Neural cell (in vitro differentiated cells): ENCODE measurements at regions not wholly inside any gene's neighbourhood (a gene's known extent, or its start where the extent isn't known, plus 50 kb on each side); places are given as distances from the start of the nearest gene placed in this dataset.

Source experiments
- H2AFZ ChIP-seq: fragments of 200-600, 300-800 bp; sonication (generic), shearing (Covaris generic); 2 replicates; pipeline ENCODE4 v1.6.0; 2014; ENCODE audit warnings: low read depth, mild to moderate bottlenecking, antibody characterized with exemption, low read length, moderate library complexity
- H3F3A ChIP-seq: fragments of 200-600 bp; shearing (Covaris generic); 2 replicates; pipeline ENCODE4 v1.6.1; 2016; ENCODE audit warnings: mild to moderate bottlenecking, moderate library complexity, mixed read lengths, antibody characterized with exemption, low read length; ENCODE audit not compliant: insufficient read depth, poor library complexity, severe bottlenecking
- H3K27ac ChIP-seq: fragments of 200-600, 300-800 bp; sonication (generic), shearing (Covaris generic); 2 replicates; pipeline ENCODE4 v1.5.1; 2014; ENCODE audit warnings: mild to moderate bottlenecking, low read length, moderate library complexity
- H3K27me3 ChIP-seq: fragments of 300-800, 200-600 bp; sonication (generic), shearing (Covaris generic); 2 replicates; pipeline ENCODE4 v1.6.0; 2014; ENCODE audit warnings: mild to moderate bottlenecking, low read depth, low read length, moderate library complexity; ENCODE audit not compliant: insufficient read depth
- H3K36me3 ChIP-seq: fragments of 300-800, 200-600 bp; sonication (generic), shearing (Covaris generic); 2 replicates; pipeline ENCODE4 v1.5.1; 2014; ENCODE audit warnings: mild to moderate bottlenecking, antibody characterized with exemption, low read length, moderate library complexity; ENCODE audit not compliant: insufficient read depth
- H3K4me2 ChIP-seq: fragments of 300-800, 200-600 bp; sonication (generic), shearing (Covaris generic); 2 replicates; pipeline ENCODE4 v1.6.0; 2014; ENCODE audit warnings: mild to moderate bottlenecking, low read length
- H3K4me3 ChIP-seq: fragments of 300-800, 200-600 bp; sonication (generic), shearing (Covaris generic); 2 replicates; pipeline ENCODE4 v1.5.1; 2014; ENCODE audit warnings: mild to moderate bottlenecking, low read length, moderate library complexity
- H3K79me2 ChIP-seq: fragments of 200-600 bp; shearing (Covaris generic); replicated peaks from 2 replicates; pipeline ENCODE4 v1.6.0; 2014; ENCODE audit warnings: mild to moderate bottlenecking, low read length, moderate library complexity; ENCODE audit not compliant: insufficient read depth
- H3K9ac ChIP-seq: fragments of 300-800, 200-600 bp; sonication (generic), shearing (Covaris generic); 2 replicates; pipeline ENCODE4 v1.6.1; 2016; ENCODE audit warnings: mild to moderate bottlenecking, low read length, mixed read lengths
- H3K9me2 ChIP-seq: fragments of 200-600 bp; shearing (Covaris generic); 2 replicates; pipeline ENCODE4 v1.6.1; 2016; ENCODE audit warnings: mild to moderate bottlenecking, low read length, mixed read lengths; ENCODE audit not compliant: insufficient read depth
- H3K9me3 ChIP-seq: fragments of 200-600, 300-800 bp; sonication (generic), shearing (Covaris generic); 2 replicates; pipeline ENCODE4 v1.6.1; 2016; ENCODE audit warnings: mild to moderate bottlenecking, mixed run types, low read length, moderate library complexity, mixed read lengths
- H4K20me1 ChIP-seq: fragments of 200-600 bp; shearing (Covaris generic); 2 replicates; pipeline ENCODE4 v1.6.1; 2016; ENCODE audit warnings: mild to moderate bottlenecking, mixed run types; ENCODE audit not compliant: insufficient read depth
- EP300 ChIP-seq: fragments of 450-650 bp; conservative IDR thresholded peaks from 2 replicates; pipeline ENCODE4 v1.6.1; 2014; ENCODE audit warnings: antibody characterized with exemption, mild to moderate bottlenecking, moderate library complexity; ENCODE audit not compliant: poor library complexity, severe bottlenecking
- EZH2 ChIP-seq: fragments of 200-600, 300-800 bp; shearing (Covaris generic), sonication (generic); IDR thresholded peaks from 2 replicates; pipeline ENCODE4 v1.6.1; 2014; ENCODE audit warnings: antibody characterized with exemption, low read length, borderline replicate concordance, mild to moderate bottlenecking; ENCODE audit not compliant: insufficient read depth, poor library complexity, severe bottlenecking
- MXI1 ChIP-seq: fragments of 450-650 bp; conservative IDR thresholded peaks from 2 replicates; pipeline ENCODE4 v1.6.1; 2014; ENCODE audit warnings: antibody characterized with exemption, mild to moderate bottlenecking; ENCODE audit not compliant: poor library complexity, severe bottlenecking
- POLR2AphosphoS5 ChIP-seq: IDR thresholded peaks from 2 replicates; pipeline ENCODE4 v1.6.1; 2012
- RAD21 ChIP-seq: fragments of 450-650 bp; conservative IDR thresholded peaks from 2 replicates; pipeline ENCODE4 v1.6.1; 2014; ENCODE audit warnings: antibody characterized with exemption, mild to moderate bottlenecking, moderate library complexity
- SMC3 ChIP-seq: fragments of 450-650 bp; conservative IDR thresholded peaks from 2 replicates; pipeline ENCODE4 v1.6.1; 2014; ENCODE audit warnings: antibody characterized with exemption, mild to moderate bottlenecking, moderate library complexity; ENCODE audit not compliant: poor library complexity
- TAF1 ChIP-seq: IDR thresholded peaks from 2 replicates; pipeline ENCODE4 v1.6.1; 2012; ENCODE audit warnings: low read depth
- TF ChIP-seq, protein P1 (sequence below): fragments of 450-650 bp; IDR thresholded peaks from 2 replicates; pipeline ENCODE4 v1.5.1; 2014; ENCODE audit warnings: antibody characterized with exemption, mild to moderate bottlenecking, moderate library complexity; ENCODE audit not compliant: poor library complexity, severe bottlenecking
- TF ChIP-seq, protein P2 (sequence below): IDR thresholded peaks from 2 replicates; pipeline ENCODE4 v1.6.1; 2012; ENCODE audit warnings: borderline replicate concordance

DNA sequence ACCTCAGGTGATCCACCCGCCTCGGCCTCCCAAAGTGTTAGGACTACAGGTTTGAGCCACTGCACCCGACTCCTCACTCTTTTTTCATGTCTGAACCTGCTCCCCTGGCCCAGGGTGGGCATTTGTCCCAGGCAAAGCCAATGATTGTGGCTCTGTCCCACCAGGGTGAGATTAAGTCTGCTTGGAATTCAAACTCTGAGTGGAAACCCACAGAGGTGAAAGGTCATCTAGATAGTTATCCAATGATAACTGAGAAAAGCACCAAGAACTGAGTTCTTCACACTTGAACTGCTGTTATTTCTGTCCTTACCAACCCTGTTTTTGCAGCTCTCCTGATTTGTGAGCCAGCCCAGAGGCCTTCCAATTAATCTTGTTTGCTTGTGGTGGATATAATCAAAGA, 62.4 kb upstream of the ACVR1 start:
- Histone ChIP-seq H3K4me2 (no peak overlapping the region), H2AFZ (no peak overlapping the region), H3K27ac (no peak overlapping the region), H3K27me3 (peaks cover 42% of the 10 kb centered on the region), H3K4me3 (no peak overlapping the region), H3K9ac (no peak overlapping the region), H3K9me3 (no peaks in the 10 kb centered on the region), H4K20me1 (no peaks in the 10 kb centered on the region), H3F3A (no peaks in the 10 kb centered on the region), H3K9me2 (no peaks in the 10 kb centered on the region), H3K36me3 (no peaks in the 10 kb centered on the region), H3K79me2 (no peaks in the 10 kb centered on the region)
- TF ChIP-seq SMC3, result no peak
- TF ChIP-seq EZH2, result no peak
- TF ChIP-seq RAD21, result no peak
- TF ChIP-seq, protein P1, sequence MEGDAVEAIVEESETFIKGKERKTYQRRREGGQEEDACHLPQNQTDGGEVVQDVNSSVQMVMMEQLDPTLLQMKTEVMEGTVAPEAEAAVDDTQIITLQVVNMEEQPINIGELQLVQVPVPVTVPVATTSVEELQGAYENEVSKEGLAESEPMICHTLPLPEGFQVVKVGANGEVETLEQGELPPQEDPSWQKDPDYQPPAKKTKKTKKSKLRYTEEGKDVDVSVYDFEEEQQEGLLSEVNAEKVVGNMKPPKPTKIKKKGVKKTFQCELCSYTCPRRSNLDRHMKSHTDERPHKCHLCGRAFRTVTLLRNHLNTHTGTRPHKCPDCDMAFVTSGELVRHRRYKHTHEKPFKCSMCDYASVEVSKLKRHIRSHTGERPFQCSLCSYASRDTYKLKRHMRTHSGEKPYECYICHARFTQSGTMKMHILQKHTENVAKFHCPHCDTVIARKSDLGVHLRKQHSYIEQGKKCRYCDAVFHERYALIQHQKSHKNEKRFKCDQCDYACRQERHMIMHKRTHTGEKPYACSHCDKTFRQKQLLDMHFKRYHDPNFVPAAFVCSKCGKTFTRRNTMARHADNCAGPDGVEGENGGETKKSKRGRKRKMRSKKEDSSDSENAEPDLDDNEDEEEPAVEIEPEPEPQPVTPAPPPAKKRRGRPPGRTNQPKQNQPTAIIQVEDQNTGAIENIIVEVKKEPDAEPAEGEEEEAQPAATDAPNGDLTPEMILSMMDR, result no peak
- TF ChIP-seq MXI1, result no peak
- no peak for TF ChIP-seq POLR2AphosphoS5
- TF ChIP-seq, protein P2, sequence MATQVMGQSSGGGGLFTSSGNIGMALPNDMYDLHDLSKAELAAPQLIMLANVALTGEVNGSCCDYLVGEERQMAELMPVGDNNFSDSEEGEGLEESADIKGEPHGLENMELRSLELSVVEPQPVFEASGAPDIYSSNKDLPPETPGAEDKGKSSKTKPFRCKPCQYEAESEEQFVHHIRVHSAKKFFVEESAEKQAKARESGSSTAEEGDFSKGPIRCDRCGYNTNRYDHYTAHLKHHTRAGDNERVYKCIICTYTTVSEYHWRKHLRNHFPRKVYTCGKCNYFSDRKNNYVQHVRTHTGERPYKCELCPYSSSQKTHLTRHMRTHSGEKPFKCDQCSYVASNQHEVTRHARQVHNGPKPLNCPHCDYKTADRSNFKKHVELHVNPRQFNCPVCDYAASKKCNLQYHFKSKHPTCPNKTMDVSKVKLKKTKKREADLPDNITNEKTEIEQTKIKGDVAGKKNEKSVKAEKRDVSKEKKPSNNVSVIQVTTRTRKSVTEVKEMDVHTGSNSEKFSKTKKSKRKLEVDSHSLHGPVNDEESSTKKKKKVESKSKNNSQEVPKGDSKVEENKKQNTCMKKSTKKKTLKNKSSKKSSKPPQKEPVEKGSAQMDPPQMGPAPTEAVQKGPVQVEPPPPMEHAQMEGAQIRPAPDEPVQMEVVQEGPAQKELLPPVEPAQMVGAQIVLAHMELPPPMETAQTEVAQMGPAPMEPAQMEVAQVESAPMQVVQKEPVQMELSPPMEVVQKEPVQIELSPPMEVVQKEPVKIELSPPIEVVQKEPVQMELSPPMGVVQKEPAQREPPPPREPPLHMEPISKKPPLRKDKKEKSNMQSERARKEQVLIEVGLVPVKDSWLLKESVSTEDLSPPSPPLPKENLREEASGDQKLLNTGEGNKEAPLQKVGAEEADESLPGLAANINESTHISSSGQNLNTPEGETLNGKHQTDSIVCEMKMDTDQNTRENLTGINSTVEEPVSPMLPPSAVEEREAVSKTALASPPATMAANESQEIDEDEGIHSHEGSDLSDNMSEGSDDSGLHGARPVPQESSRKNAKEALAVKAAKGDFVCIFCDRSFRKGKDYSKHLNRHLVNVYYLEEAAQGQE, result no peak
- no peak for TF ChIP-seq TAF1
- TF ChIP-seq EP300, result no peak

DNA sequence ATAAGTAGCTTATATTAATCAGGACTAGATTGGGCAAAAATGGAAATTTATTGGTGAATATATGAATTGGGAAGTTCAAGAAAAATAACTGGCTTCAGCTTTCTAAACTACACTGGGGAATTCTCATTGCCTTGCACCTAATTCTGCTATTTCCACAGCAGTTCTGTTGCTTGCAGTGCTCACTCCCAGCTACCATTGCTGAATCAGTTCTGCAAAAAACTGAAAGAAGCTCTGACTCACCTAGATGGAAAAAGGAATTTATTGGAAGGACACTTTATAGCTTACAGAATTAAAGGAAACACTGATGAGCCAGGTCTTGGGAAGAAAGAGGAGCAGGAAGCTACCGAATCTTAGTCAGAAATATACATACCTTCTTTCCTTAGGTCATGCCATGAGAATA, 60.3 kb upstream of the ACVR1 start:
- no peaks in the 10 kb centered on the region for H3K79me2 ChIP-seq
- H3K4me2 ChIP-seq, result no peak overlapping the region
- no peaks in the 10 kb centered on the region for H3F3A ChIP-seq
- no peak overlapping the region for H3K4me3 ChIP-seq
- no peak overlapping the region for H2AFZ ChIP-seq
- H3K9me2 ChIP-seq, result no peaks in the 10 kb centered on the region
- no peak overlapping the region for H3K9ac ChIP-seq
- H3K9me3 ChIP-seq, result no peaks in the 10 kb centered on the region
- no peaks in the 10 kb centered on the region for H3K36me3 ChIP-seq
- H3K27ac ChIP-seq, result no peak overlapping the region
- peaks cover 64% of the 10 kb centered on the region for H3K27me3 ChIP-seq
- TF ChIP-seq TAF1 (no peak), RAD21 (no peak), EP300 (no peak), MXI1 (no peak)
- TF ChIP-seq, protein P2, result no peak
- no peaks in the 10 kb centered on the region for H4K20me1 ChIP-seq
